Adrenal gland (tissue), 5 donors: ENCODE measurements at regions not wholly inside any gene's neighbourhood (a gene's known extent, or its start where the extent isn't known, plus 50 kb on each side); places are given as distances from the start of the nearest gene placed in this dataset.
"Not testable (repeated sequence)": the region's sequence is repeated elsewhere in the genome, so short reads cannot be mapped to it uniquely, and the experiment has no call there.

ENCODE experiments used
- POLR2A ChIP-seq, 2 donors: fragments of 450-650 bp; IDR thresholded peaks; one replicate each; pipeline ENCODE4 v1.6.1; 2017; ENCODE audit warnings: antibody characterized with exemption in 2 of 2, mild to moderate bottlenecking in 2 of 2, moderate library complexity in 1 of 2
- TF ChIP-seq, protein P1 (sequence below), 6 experiments: fragments of 450-650 bp in 4 of 6; fragments of 200-600 bp in 2 of 6; sonication (generic) in 1 of 6; IDR thresholded peaks; 1 replicate in 5 of 6; 2 replicates in 1 of 6; pipeline versions ENCODE4 v1.5.1 to v1.8.0; 2016 to 2021; ENCODE audit warnings: antibody characterized with exemption in 6 of 6, mild to moderate bottlenecking in 2 of 6, moderate library complexity in 1 of 6
- donor health status: DM: no; HTN: no; CAD: no.

DNA sequence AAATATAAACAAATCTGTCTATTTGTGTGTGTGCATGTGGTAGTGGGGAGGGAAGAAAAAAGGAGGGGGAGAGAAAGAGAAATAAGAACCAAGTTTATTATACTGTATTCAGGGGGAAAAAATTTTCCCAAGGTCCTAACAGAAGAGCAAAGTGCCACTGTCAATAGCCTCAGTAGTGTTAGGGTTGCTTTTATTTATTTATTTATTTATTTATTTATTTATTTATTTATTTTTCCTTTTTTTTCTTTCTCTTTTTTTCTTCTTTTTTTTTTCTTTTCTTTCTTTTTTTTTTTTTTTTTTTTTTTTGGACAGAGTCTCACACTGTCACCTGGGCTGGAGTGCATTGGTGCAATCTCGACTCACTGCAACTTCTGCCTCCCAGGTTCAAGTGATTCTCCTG is 352.7 kb downstream of the OR4F29 start:
- TF ChIP-seq POLR2A (IDR thresholded peaks at IDR 0.05), result not testable (repeated sequence)
- TF ChIP-seq, protein P1, sequence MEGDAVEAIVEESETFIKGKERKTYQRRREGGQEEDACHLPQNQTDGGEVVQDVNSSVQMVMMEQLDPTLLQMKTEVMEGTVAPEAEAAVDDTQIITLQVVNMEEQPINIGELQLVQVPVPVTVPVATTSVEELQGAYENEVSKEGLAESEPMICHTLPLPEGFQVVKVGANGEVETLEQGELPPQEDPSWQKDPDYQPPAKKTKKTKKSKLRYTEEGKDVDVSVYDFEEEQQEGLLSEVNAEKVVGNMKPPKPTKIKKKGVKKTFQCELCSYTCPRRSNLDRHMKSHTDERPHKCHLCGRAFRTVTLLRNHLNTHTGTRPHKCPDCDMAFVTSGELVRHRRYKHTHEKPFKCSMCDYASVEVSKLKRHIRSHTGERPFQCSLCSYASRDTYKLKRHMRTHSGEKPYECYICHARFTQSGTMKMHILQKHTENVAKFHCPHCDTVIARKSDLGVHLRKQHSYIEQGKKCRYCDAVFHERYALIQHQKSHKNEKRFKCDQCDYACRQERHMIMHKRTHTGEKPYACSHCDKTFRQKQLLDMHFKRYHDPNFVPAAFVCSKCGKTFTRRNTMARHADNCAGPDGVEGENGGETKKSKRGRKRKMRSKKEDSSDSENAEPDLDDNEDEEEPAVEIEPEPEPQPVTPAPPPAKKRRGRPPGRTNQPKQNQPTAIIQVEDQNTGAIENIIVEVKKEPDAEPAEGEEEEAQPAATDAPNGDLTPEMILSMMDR (IDR thresholded peaks at IDR 0.05), result not testable (repeated sequence)
